Kidney (tissue), 13 donors: ENCODE measurements at regions not wholly inside any gene's neighbourhood (a gene's known extent, or its start where the extent isn't known, plus 50 kb on each side); places are given as distances from the start of the nearest gene placed in this dataset.

ENCODE experiments used
- DNase-seq, 5 donors: peaks; one replicate each; pipeline ENCODE4 v3.0.0-alpha.2; 2013 to 2020
- FAIRE-seq: peaks from 2 replicates; lab custom pipeline; 2012; peaks lifted over from hg19 to GRCh38; lab: Jason Lieb, UNC
- H3K27ac ChIP-seq, 2 donors: one replicate each; pipeline ENCODE4 v1.7.0; 2013; ENCODE audit warnings: low read depth in 2 of 2, low read length in 2 of 2, inconsistent platforms in 1 of 2
- H3K27me3 ChIP-seq: one replicate; pipeline ENCODE4 v1.7.1; 2013; ENCODE audit warnings: low read length, inconsistent platforms; ENCODE audit not compliant: control insufficient read depth, insufficient read depth
- H3K36me3 ChIP-seq, 3 donors: one replicate each; pipeline versions ENCODE4 v1.7.0 to v1.7.1; 2013; ENCODE audit warnings: low read length in 3 of 3, control low read depth in 1 of 3, inconsistent platforms in 1 of 3; ENCODE audit not compliant: insufficient read depth in 3 of 3, control insufficient read depth in 2 of 3
- H3K4me1 ChIP-seq, 3 donors: one replicate each; pipeline versions ENCODE4 v1.7.0 to v1.7.1; 2013; ENCODE audit warnings: low read length in 3 of 3, inconsistent platforms in 1 of 3, low read depth in 1 of 3; ENCODE audit not compliant: control insufficient read depth in 2 of 3, insufficient read depth in 2 of 3
- H3K4me3 ChIP-seq, 3 donors: one replicate each; pipeline versions ENCODE4 v1.7.0 to v1.8.1; 2013; ENCODE audit warnings: low read length in 3 of 3, control low read depth in 1 of 3, inconsistent platforms in 1 of 3
- H3K9ac ChIP-seq, 3 donors: one replicate each; pipeline versions ENCODE4 v1.7.0 to v1.7.1; 2013; ENCODE audit warnings: low read length in 3 of 3, control low read depth in 1 of 3, inconsistent platforms in 1 of 3
- H3K9me3 ChIP-seq, 3 donors: one replicate each; pipeline versions ENCODE4 v1.7.0 to v1.7.1; 2013; ENCODE audit warnings: low read length in 3 of 3, control low read depth in 1 of 3, inconsistent platforms in 1 of 3; ENCODE audit not compliant: control insufficient read depth in 2 of 3, insufficient read depth in 1 of 3
- intact Hi-C: fragments of 100-400 bp; cut with DNase I; formaldehyde crosslinking; loops from one replicate; pipeline ENCODE4 v1.11.1; 2022
- TF ChIP-seq, protein P1 (sequence below): IDR thresholded peaks from 3 replicates; pipeline ENCODE4 v1.5.1; 2012; ENCODE audit warnings: mild to moderate bottlenecking, moderate library complexity, borderline replicate concordance; ENCODE audit not compliant: insufficient read depth; ENCODE audit errors: extremely low read depth
- donor health status: control.
- donor health status: control.
- donor health status: control.
- donor health status: control.
- donor health status: control.
- donor health status: DM: yes; HTN: yes; CAD: no.
- donor health status: Normal renal cell carcinoma (clear cell type).

DNA sequence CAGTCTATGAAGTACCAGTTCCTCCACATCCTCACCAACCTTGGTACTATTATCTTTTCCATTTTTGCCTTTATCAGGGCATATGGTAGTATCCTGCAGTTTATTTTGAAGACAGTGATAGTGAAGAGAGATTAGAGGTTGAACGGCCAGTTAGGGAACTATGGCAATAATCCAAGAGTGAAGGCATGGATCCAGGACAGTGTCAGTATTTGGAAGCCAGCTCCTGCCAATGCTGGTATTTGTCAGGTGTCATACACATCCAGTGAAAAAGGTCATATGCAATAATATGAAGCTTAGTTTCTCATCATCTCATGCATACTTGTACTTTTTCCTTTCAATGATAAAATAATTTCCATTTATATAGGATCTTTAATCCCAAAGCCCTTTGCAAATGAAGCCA, 56.8 kb upstream of the KCNMB2 start:
- FAIRE-seq, result no peak
- TF ChIP-seq, protein P1, sequence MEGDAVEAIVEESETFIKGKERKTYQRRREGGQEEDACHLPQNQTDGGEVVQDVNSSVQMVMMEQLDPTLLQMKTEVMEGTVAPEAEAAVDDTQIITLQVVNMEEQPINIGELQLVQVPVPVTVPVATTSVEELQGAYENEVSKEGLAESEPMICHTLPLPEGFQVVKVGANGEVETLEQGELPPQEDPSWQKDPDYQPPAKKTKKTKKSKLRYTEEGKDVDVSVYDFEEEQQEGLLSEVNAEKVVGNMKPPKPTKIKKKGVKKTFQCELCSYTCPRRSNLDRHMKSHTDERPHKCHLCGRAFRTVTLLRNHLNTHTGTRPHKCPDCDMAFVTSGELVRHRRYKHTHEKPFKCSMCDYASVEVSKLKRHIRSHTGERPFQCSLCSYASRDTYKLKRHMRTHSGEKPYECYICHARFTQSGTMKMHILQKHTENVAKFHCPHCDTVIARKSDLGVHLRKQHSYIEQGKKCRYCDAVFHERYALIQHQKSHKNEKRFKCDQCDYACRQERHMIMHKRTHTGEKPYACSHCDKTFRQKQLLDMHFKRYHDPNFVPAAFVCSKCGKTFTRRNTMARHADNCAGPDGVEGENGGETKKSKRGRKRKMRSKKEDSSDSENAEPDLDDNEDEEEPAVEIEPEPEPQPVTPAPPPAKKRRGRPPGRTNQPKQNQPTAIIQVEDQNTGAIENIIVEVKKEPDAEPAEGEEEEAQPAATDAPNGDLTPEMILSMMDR, result no peak
- intact Hi-C loops, result no loop called here

DNA sequence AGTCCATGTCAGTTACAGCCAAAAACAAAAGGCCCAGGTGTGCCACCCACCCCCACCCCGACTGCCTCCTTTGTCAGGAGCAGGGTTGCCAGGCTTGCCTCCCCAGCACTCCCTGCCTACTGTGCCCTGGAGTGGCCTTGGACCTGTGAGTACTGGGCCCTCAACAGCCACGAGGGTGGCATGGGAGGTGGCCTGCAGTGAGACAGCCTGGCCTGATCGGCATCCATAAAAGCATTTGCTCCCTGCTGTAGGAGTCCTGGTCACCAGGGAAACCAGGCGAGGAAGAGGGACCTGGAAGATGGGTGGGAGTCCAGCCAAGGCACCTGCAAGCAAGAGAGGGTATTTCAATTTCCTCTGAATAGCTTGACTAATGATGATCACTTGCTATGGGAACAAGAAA, 56.4 kb upstream of the KCNMB2 start:
- Histone ChIP-seq H3K4me1 (no peaks in the 10 kb centered on the region), H3K27ac (no peak overlapping the region), H3K27me3 (no peaks in the 10 kb centered on the region), H3K9me3 (no peaks in the 10 kb centered on the region), H3K4me3 (no peak overlapping the region), H3K36me3 (no peaks in the 10 kb centered on the region), H3K9ac (no peak overlapping the region)
- intact Hi-C loops, result no loop called here
- no peak for DNase-seq
- TF ChIP-seq, protein P1, result no peak
- no peak for FAIRE-seq

More for the DNA sequence above, 56.8 kb upstream of the KCNMB2 start:
- H3K36me3 ChIP-seq, result no peaks in the 10 kb centered on the region
- no peak overlapping the region for H3K4me3 ChIP-seq
- no peaks in the 10 kb centered on the region for H3K27me3 ChIP-seq
- no peaks in the 10 kb centered on the region for H3K9me3 ChIP-seq
- DNase-seq, result no peak
- H3K9ac ChIP-seq, result no peak overlapping the region
- H3K4me1 ChIP-seq, result no peaks in the 10 kb centered on the region
- no peak overlapping the region for H3K27ac ChIP-seq

DNA sequence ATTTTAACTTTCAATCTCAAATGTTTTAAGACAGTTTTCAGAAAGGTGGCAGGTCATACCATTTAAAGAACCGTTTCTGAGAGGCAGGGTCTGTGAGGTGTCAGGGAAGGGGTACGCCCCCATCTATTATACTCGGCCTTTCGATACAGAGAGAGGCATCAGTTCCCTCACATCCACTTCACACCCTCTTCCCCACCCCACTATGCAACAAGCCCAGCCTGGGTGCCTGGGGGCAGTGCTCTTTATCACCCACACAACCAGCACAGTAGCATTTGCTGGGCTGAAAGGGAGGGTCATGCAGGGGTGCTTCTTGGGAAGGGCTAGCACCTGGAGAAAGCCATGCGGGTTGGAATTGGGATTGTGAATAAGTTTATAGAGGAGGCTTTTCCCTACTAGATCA, 56.0 kb upstream of the KCNMB2 start:
- Histone ChIP-seq H3K9ac (no peak overlapping the region), H3K4me1 (no peaks in the 10 kb centered on the region), H3K4me3 (no peak overlapping the region), H3K9me3 (no peaks in the 10 kb centered on the region), H3K36me3 (no peaks in the 10 kb centered on the region), H3K27ac (no peak overlapping the region), H3K27me3 (no peaks in the 10 kb centered on the region)
- FAIRE-seq, result no peak
- intact Hi-C loops, result no loop called here
- DNase-seq, result no peak
- TF ChIP-seq, protein P1, result no peak

DNA sequence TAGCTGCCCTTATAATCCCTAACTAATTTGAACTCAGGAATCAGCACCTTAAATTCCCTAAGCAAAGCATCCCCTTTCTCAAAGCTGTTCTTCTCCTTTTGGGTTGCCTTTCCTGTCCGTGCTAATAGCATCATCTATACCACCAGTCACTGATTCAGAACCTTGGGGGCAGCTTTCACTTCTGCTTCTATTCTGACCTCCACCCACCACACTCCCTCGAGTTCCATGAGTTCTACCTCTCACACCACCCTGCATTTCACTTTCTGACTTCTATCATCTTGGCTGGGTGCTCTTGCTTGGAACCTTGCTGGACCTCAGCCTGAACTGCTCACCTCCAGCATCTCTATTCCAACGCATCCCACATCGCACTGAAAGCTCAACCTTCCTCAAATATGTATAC, 55.4 kb upstream of the KCNMB2 start:
- H3K27me3 ChIP-seq, result no peaks in the 10 kb centered on the region
- no peak overlapping the region for H3K9ac ChIP-seq
- FAIRE-seq (no peak), DNase-seq (no peak)
- no peak overlapping the region for H3K4me3 ChIP-seq
- H3K9me3 ChIP-seq, result no peaks in the 10 kb centered on the region
- no peak overlapping the region for H3K27ac ChIP-seq
- H3K4me1 ChIP-seq, result no peaks in the 10 kb centered on the region
- TF ChIP-seq, protein P1, result no peak
- H3K36me3 ChIP-seq, result no peaks in the 10 kb centered on the region
- intact Hi-C loops, result no loop called here
